ENCODE measurements at regions not wholly inside any gene's neighbourhood (a gene's known extent, or its start where the extent isn't known, plus 50 kb on each side); places are given as distances from the start of the nearest gene placed in this dataset.

DNA sequence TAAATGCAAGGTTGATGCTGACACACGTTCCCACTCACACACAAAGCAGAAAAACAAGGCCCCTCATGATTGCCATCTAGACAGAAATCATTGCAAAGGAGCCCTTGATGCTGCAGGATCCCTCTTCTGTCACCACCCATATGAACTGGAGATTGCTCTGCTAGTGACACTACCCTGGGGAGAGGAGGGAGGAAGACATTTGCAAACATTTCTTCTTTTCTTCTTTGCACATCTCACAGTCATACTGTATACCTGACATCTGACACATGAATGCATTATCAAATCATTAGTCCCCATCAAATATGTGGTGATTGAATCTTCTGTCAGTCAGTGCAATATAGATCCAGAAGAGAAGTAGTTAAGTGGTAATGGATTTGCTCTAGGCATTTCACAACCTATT, 208.5 kb upstream of the E2F7 start:
- Histone ChIP-seq H3K27me3 (ENCODE audit: insufficient read depth, low read length) (no peaks in the 10 kb centered on the region), H2BK20ac (ENCODE audit: low read depth, low read length, poor library complexity, severe bottlenecking) (no peak overlapping the region), H2BK15ac (ENCODE audit: low read depth, low read length) (no peak overlapping the region), H2BK120ac (ENCODE audit: low read depth, low read length, poor library complexity, severe bottlenecking) (no peak overlapping the region), H3T11ph (ENCODE audit: low read length) (no peak overlapping the region), H2AFZ (ENCODE audit: low read length) (no peak overlapping the region), H4K8ac (replicated peaks; ENCODE audit: insufficient read length, low read depth, low read length) (no peak overlapping the region), H4K91ac (ENCODE audit: insufficient read length, low read depth, low read length) (no peak overlapping the region), H2AK5ac (ENCODE audit: insufficient read length, low read length) (no peak overlapping the region), H3K23me2 (ENCODE audit: insufficient read length, low read depth, low read length, poor library complexity, severe bottlenecking) (no peaks in the 10 kb centered on the region), H3K4me2 (ENCODE audit: insufficient read depth, insufficient read length, low read length) (no peak overlapping the region), H3K9me3 (ENCODE audit: control insufficient read depth, low read depth, low read length) (no peaks in the 10 kb centered on the region), H3K56ac (ENCODE audit: insufficient read length, low read depth, low read length) (no peak overlapping the region), H3K79me2 (ENCODE audit: insufficient read depth, low read length) (no peaks in the 10 kb centered on the region; the same call in 1 of the 2 replicates), H4K5ac (ENCODE audit: insufficient read length, low read depth, low read length) (no peak overlapping the region), H3K4me1 (ENCODE audit: insufficient read depth, low read length) (no peaks in the 10 kb centered on the region; the same call in 1 of the 2 replicates), H2BK12ac (ENCODE audit: insufficient read length, low read depth, low read length) (no peak overlapping the region), H3K14ac (ENCODE audit: insufficient read depth, low read length) (no peak overlapping the region), H3K79me1 (ENCODE audit: insufficient read depth, low read depth, low read length, poor library complexity, severe bottlenecking) (no peaks in the 10 kb centered on the region), H4K20me1 (ENCODE audit: control insufficient read depth, insufficient read depth, insufficient read length) (no peaks in the 10 kb centered on the region), H3K18ac (ENCODE audit: insufficient read length, low read depth, low read length) (no peak overlapping the region), H3K4ac (ENCODE audit: low read depth, low read length) (no peak overlapping the region), H3K9ac (ENCODE audit: extremely low read depth, insufficient read length, low read length) (no peak overlapping the region), H2BK5ac (ENCODE audit: insufficient read length, low read length) (no peak overlapping the region), H3K27ac (ENCODE audit: insufficient read length, low read depth, low read length) (no peak overlapping the region), H3K23ac (ENCODE audit: insufficient read length, low read depth, low read length) (no peak overlapping the region)
- H3K27ac Mint-ChIP-seq, result no peak overlapping the region; a peak in 1 of 7 replicates
- H3K4me1 Mint-ChIP-seq, result peaks cover 21 to 27% of the 10 kb centered on the region in 2 experiments
- H3K9me3 Mint-ChIP-seq, result no peaks in the 10 kb centered on the region
- no peak for DNase-seq
- no peaks in the 10 kb centered on the region for H3K36me3 Mint-ChIP-seq (ENCODE audit: insufficient read depth in 1 of 3, low read depth in 3 of 3)
- no peak overlapping the region for H3K4me3 Mint-ChIP-seq
- H3K27me3 Mint-ChIP-seq (ENCODE audit: low read depth), result no peaks in the 10 kb centered on the region
- no CpG with 5 or more reads among the region's 1 CpG for WGBS (ENCODE audit: extremely low coverage, insufficient read length, low lambda C conversion rate)
- TF ChIP-seq, protein P1, sequence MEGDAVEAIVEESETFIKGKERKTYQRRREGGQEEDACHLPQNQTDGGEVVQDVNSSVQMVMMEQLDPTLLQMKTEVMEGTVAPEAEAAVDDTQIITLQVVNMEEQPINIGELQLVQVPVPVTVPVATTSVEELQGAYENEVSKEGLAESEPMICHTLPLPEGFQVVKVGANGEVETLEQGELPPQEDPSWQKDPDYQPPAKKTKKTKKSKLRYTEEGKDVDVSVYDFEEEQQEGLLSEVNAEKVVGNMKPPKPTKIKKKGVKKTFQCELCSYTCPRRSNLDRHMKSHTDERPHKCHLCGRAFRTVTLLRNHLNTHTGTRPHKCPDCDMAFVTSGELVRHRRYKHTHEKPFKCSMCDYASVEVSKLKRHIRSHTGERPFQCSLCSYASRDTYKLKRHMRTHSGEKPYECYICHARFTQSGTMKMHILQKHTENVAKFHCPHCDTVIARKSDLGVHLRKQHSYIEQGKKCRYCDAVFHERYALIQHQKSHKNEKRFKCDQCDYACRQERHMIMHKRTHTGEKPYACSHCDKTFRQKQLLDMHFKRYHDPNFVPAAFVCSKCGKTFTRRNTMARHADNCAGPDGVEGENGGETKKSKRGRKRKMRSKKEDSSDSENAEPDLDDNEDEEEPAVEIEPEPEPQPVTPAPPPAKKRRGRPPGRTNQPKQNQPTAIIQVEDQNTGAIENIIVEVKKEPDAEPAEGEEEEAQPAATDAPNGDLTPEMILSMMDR (conservative IDR thresholded peaks at IDR 0.05), result no peak
